ENCODE measurements at regions not wholly inside any gene's neighbourhood (a gene's known extent, or its start where the extent isn't known, plus 50 kb on each side); places are given as distances from the start of the nearest gene placed in this dataset.

- no peak for TF ChIP-seq TBL1XR1 (IDR thresholded peaks at IDR 0.05; ENCODE audit: low read depth, low read length)
- no peak for TF ChIP-seq RBBP5 (conservative IDR thresholded peaks at IDR 0.05)
- no peak for TF ChIP-seq KDM1A (IDR thresholded peaks at IDR 0.05; ENCODE audit: borderline replicate concordance)
- no peak for TF ChIP-seq CTCF (IDR thresholded peaks at IDR 0.05 in 2 of 3, conservative IDR thresholded peaks at IDR 0.05 in 1 of 3; ENCODE audit: control insufficient read depth in 2 of 3, extremely low read depth in 1 of 3, insufficient read depth in 1 of 3, low read depth in 3 of 3, low read length in 3 of 3)
Observed at GRCh38 chr16:50466170-50466569, 82.0 kb upstream of the NKD1 start.
